ENCODE measurements at regions not wholly inside any gene's neighbourhood (a gene's known extent, or its start where the extent isn't known, plus 50 kb on each side); places are given as distances from the start of the nearest gene placed in this dataset.

DNA sequence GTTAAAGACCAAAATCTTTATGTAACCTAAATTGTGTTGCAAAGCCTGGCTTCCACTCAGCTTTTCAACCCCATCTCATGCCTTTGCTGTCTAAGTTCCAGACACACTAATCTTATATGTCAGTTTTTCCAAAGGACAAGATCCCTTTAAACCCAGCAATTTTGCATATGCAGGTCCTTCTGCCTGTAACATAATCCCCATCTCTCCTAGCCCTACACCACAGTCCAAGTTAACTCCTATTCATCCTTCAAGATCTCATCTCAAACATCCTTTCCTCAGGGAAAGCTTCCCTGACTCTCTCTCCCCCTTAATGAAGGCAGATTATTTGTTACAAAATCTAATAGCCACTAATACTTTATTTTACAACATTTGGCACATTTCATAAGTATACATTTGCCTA, 366.3 kb downstream of the PLPP3 start:
- no peak for DNase-seq

- DNase-seq, result no peak
Measured at GRCh38 chr1:56212143-56212542, 367.2 kb downstream of the PLPP3 start.

GRCh38 chr1:56206391-56206790, 373.0 kb downstream of the PLPP3 start:
- no peak for DNase-seq

DNA sequence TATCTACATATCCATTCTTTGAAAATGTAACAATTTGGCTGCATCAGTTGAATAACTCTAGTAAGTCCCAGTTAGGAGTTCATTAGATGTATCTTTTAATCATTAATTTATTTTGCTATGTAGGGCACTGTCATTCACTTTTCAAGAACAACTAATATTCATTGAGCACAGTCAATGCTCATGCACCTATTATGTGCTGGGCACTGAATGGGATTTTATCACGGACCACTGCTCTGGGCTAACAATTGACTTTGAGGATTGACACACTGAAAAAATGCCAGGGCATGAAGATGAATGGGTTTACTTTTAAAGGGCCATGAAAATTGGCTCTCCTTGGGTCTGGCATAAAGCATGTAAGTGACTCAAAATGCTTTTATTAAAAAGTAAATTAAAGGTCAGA, 375.2 kb downstream of the PLPP3 start:
- DNase-seq, result no peak

GRCh38 chr1:56202796-56203492, 376.4 kb downstream of the PLPP3 start:
- DNase-seq, result no peak

DNA sequence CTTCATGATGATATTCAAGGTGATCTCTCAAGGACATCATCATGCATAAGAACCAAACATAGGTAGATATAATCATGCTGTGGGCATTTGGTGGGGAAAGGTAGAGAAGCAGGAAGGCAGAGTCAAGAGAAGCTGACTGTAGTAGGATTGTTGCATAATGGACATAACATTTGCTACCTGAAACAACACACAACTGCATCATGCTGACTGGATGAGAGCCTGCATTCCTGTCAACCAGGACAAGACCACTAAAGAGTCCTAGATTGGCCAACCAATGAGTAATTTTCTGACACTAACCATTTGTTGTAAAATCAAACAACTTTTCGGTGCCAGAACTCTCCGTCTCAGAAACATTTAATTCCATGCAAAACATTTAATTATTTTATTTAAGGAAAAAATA, 377.2 kb downstream of the PLPP3 start:
- DNase-seq, result no peak

DNA sequence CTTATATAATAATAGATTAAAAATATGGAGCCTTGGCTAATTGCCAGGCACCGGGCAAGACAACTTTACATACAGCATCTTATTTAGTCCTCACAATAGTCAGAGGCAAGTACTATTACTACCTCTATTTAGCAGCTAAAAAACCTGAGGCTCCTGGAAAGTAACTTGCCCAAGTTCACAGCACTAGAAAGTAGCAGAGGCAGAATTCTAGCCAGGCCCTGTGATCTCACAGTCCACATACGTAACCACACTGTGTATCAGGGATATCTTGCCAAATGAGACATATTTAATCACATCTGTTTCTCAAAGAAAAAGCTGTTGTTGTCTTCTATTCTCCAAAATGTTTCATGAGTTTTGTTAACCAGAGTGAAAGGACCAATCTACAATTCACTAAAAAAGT, 378.5 kb downstream of the PLPP3 start:
- no peak for DNase-seq

DNA sequence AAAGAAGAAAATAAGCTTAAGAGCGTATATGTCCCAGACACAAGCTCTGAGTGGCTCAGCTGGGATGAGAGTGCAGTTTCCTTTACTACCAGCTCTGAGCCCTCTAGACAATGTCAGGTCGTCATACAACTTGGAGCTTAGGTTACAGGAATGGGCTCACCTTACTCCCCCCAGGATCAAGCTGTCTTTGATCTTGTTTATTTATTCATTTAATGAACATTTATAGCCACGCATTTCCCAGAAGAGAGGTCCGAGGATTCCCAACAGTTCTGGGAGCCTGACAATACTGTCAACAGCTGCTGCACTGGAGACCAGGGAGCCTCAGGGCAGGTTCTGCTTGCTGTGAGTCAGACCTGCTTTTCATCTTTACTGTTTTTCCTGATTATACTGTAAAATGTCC, 378.9 kb downstream of the PLPP3 start:
- DNase-seq, result no peak

DNA sequence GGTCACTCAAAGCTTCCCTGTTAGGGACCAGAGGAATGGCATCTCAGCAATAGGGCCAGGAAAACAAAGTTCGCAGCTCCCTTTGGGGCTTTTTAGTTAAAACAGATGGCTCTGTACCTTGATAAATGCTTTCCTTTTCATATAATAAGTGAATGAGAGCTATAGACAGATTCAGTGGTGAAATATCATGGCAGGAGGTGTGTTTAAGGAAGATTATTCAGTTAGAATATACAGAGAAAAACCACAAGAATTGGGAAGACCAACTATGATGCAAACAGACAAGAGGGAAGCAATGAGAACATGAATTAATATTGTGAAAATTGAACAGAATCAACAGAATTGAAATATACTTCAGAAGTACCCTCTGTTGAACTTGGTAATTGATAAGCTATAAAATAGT, 379.4 kb downstream of the PLPP3 start:
- no peak for DNase-seq

DNA sequence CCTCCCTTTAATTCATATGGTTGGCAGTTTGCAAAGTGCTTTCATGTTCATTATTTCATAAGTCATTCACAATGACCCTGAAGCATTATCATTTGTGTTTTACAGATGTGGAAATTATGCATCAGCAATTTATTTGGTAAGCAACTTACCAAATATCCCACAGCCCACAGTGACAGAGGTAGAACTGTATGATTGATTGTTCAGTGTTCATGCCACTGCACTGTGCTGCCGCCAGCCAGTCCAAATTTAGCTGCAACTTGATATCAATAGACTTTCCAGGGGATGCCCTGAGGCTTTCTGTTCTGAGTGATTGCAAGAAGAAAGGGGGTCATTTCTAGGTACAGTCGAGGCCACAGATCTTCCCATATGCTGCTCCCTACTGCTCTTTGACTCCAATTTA, 380.3 kb downstream of the PLPP3 start:
- DNase-seq, result no peak

DNA sequence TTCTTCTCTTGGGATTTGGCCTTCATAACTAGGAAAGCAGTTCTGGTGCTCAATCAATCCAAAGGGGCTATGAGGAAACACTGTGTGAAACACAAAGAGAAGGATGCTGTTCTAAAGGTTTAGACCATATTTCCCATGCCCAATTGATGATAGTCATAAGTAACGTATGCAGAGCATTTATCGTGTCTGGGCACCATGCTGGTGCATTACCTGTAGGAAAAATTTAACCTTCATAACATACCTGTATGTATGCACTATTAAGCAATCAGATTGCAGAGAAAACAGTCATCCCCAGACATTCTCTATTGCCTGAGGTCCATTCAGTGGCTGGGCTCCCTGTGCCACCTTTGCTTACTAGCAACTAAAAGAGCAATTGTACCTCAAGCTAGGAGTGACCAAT, 381.4 kb downstream of the PLPP3 start:
- DNase-seq, result no peak

- DNase-seq, result no peak
Measured at GRCh38 chr1:56196839-56197238, 382.5 kb downstream of the PLPP3 start.

DNA sequence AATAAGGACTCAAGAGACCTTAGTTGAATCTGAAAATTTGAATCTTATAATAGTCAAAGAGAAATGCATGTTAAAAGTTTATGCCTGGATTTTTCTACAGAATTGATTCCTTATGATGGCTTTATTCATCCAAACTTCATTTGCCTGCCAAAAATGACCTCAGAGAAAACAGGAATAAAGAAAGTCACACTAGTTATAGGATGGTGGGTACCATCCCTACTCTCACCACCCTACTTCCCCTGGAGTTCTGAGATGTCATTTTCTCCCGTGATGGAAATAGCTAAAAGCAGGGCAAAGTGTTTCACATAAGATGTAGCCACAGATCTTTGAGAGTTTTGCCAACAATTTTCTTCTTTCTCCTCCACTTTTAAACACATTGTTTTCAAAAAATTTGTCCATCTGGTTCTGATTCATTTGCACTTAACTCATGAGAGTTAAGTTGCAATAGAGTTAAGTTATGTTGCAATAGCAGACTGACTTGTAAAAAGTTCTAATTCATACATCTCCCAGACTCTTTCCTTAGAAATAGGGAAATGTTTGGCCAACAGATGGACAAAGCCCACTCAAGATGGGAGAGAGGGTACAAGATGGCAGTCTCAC, 384.6 kb downstream of the PLPP3 start:
- DNase-seq, result no peak

- no peak for DNase-seq
Measured at GRCh38 chr1:56193656-56194055, 385.7 kb downstream of the PLPP3 start.

DNA sequence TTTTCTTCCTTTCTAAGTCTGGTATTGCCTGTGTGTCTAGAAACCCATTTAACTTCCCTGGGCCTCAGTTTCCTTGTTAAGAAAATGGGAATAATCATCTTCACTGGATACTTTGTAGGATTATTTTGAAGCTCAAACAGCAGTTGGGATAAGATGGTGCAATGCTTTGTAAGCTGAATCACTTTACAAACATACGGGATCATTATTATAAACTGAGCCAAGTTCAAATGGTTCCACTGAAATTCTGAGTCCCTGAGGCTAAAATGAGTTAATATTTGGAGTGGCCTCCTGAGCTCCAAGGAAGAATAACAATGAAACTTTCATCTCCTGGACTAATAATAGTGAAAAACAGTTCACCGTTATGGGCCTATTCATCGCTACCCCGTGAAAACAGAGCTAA, 388.0 kb downstream of the PLPP3 start:
- DNase-seq, result no peak

- DNase-seq, result no peak
Measured at GRCh38 chr1:56190806-56191365, 388.5 kb downstream of the PLPP3 start.

GRCh38 chr1:56189946-56190805, 389.2 kb downstream of the PLPP3 start:
- DNase-seq, result no peak

DNA sequence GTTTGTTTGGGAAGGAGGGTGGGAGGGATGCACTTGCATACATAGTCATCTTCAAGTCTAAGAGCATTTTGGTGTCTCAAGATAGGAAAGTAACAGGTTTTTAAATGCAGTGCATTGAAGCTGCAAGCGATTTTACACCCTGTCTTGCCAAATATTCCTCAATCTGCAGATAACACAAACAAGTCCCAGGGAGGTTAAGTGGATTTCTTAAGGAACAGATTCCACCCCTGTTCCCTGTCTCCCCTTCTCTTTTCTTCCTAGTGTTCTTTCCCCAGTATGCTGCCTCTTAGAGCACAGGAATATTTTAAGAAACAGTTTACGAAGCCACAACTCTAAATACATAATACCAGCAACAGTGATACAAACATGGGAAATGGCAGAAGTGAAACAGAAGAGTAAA, 389.9 kb downstream of the PLPP3 start:
- no peak for DNase-seq

GRCh38 chr1:56188855-56189254, 390.5 kb downstream of the PLPP3 start:
- DNase-seq, result no peak

GRCh38 chr1:56188221-56188620, 391.1 kb downstream of the PLPP3 start:
- DNase-seq, result no peak

DNA sequence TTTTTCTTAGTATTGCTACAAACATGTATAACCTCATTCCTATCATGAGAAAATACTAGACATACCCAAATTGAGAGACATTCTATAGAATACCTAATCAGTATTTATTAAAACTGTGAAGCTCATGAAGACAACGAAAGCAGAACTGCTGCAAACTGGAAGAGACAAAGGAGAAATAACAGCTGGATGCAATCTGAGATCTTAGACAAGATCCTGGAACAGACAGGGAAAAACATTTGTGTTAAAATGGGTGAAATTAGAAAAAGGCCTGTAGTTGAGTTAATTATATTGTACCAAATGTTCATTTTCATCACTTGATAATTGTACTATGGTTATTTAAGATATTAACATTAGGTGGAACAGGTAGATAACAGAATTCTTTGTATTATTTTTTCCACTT, 392.0 kb downstream of the PLPP3 start:
- DNase-seq, result no peak

DNA sequence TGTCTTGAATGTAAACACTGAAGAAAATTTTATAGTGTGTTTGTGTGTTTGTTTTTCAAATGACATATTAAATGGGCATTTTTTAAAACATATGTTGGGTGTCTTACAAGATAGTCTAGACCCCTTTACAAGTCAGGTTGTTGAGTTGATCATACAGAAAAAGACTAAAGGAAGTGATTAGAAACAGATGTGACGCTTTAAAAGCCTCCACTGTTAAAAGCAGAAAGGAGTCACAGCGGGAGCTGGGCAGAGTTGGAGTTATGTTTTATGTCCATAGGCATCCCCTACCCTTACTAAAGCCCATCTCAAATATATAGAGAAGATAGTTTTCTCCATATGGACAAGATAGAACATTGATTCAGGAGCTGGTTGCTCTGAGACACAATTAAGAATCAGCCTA, 393.9 kb downstream of the PLPP3 start:
- no peak for DNase-seq

GRCh38 chr1:56183151-56183550, 396.2 kb downstream of the PLPP3 start:
- no peak for DNase-seq
